Esophagus squamous epithelium (tissue), 4 donors: ENCODE measurements at regions not wholly inside any gene's neighbourhood (a gene's known extent, or its start where the extent isn't known, plus 50 kb on each side); places are given as distances from the start of the nearest gene placed in this dataset.

Source experiments
- POLR2A ChIP-seq, 4 donors: fragments of 450-650 bp; IDR thresholded peaks; one replicate each; pipeline ENCODE4 v1.6.1; 2017; ENCODE audit warnings: antibody characterized with exemption in 4 of 4, mild to moderate bottlenecking in 4 of 4, moderate library complexity in 3 of 4
- TF ChIP-seq, protein P1 (sequence below), 6 experiments: fragments of 450-650 bp in 4 of 6; fragments of 200-600 bp in 2 of 6; sonication (generic) in 2 of 6; IDR thresholded peaks; one replicate each; pipeline ENCODE4 v1.5.1; 2016 to 2019; ENCODE audit warnings: antibody characterized with exemption in 6 of 6, mild to moderate bottlenecking in 4 of 6, moderate library complexity in 4 of 6

DNA sequence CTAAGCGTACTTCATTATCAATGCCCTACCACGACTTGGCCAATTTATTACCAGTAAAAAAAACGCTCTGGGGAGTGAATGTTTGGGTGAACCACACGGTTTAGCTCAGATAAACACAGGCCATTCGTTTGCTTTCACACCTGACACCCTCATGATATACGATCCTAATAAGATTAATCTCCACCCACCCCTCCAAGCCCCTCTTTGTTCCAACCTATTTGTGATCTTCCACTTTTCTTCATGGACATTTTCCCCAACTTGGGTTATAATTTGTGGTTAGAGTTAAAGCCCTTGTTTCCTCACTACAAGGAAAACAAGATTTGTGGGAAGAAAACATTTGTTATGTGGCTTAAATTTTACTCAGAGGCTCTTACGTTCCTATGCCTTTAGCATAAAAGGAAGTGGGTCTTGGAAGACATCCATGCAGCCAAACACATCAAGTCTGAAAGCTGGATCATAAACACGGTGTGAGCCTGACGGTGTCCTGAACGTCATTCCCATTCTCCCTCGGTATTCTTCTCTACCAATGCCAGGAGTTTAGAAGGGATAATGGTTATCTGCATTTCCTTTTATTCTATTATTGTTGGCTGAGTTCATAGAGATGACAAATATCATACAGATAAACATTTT is 518.9 kb downstream of the NR2F2 start:
- TF ChIP-seq, protein P1, sequence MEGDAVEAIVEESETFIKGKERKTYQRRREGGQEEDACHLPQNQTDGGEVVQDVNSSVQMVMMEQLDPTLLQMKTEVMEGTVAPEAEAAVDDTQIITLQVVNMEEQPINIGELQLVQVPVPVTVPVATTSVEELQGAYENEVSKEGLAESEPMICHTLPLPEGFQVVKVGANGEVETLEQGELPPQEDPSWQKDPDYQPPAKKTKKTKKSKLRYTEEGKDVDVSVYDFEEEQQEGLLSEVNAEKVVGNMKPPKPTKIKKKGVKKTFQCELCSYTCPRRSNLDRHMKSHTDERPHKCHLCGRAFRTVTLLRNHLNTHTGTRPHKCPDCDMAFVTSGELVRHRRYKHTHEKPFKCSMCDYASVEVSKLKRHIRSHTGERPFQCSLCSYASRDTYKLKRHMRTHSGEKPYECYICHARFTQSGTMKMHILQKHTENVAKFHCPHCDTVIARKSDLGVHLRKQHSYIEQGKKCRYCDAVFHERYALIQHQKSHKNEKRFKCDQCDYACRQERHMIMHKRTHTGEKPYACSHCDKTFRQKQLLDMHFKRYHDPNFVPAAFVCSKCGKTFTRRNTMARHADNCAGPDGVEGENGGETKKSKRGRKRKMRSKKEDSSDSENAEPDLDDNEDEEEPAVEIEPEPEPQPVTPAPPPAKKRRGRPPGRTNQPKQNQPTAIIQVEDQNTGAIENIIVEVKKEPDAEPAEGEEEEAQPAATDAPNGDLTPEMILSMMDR (IDR thresholded peaks at IDR 0.05): no peak
- TF ChIP-seq POLR2A (IDR thresholded peaks at IDR 0.05): no peak
